ENCODE measurements at regions not wholly inside any gene's neighbourhood (a gene's known extent, or its start where the extent isn't known, plus 50 kb on each side); places are given as distances from the start of the nearest gene placed in this dataset.
"Not testable (repeated sequence)": the region's sequence is repeated elsewhere in the genome, so short reads cannot be mapped to it uniquely, and the experiment has no call there.

DNA sequence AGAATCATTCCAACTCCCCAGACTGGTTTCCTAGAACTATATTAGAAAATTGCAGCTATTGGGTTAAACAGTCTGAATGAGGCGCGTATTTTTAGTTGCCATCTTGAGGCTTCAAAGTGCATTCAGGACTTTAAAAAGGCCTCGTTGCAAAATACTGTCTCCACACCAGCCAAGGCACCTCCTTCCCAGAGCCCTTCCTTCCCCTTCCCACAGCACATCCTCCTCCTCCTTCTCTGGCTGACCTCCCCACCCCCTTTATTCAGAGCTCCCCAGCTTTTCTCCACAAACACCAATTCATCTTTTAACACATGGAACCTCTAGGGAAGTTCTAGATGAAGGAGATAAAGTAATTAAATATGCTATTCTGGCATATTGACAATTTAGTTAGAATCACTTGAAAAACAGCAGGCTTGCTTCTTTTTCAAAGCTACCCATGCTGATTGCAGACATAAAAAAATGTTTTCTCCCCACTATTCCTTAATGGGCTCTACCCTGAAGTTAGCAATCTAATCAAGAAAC lies 90.3 kb downstream of the RTP5 start:
- DNase-seq: no peak

DNA sequence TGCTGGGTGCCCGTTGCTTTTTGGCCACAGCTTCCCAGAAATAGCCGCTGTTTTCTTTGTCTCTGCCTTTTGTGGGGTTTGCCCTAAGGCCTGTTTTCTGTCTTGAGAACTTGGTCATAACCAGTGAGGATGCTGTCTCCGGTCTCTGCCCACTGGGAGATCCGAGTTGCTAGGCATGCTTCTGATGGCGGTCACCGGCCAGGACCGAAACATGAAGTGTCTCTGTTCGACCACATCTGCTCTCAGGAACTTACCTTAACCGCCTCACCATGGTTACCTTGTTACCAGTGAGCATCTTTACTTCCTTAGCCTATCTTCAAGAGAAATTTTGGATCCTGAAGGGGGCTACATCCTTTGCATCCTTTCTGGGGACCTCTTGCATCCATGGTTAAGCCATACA lies 91.9 kb downstream of the RTP5 start:
- no peak for DNase-seq

DNA sequence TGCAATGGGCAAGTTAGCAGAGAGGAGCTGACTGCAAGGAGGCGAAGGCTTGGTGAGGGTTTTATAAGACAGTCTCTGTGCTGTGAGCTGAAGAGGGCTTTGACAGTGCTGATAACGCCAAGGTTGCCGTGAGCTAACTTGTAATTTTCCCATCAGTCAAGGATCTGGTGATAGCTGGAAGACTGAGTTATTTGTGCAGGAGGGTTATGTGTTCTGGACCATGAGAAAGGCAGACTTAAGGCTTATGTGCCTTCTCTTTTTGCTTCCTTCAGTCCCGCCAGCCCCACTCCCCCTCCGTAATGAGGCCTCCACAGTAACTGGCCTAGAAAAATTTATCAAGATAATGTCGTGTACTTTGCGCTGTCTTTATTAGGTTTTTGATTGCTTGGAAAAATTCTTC lies 94.6 kb downstream of the RTP5 start:
- no peak for DNase-seq

DNA sequence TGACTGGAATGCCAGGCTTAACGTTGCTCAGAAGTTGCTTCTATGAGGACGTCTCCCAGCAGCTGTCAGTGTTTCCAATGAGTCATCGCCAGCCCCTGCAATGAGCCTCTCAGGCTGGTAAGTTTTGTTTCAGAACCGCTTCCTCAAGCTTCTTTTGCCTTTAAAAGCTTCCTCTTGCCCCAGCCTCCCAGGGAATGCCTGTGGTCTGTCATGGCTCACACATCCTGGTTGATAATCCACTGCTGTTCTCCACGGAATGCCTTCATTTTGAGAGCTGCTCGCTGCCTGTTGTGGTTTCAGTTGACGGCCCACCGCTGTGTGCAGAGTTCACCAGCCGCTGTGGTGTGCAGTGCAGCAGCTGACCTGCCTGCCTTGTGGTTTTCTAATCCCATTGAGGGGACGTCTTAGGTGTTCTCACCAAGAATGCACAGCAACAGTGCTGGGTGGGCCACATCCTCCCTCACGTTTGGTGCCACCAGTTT lies 96.4 kb downstream of the RTP5 start:
- DNase-seq: no peak

DNA sequence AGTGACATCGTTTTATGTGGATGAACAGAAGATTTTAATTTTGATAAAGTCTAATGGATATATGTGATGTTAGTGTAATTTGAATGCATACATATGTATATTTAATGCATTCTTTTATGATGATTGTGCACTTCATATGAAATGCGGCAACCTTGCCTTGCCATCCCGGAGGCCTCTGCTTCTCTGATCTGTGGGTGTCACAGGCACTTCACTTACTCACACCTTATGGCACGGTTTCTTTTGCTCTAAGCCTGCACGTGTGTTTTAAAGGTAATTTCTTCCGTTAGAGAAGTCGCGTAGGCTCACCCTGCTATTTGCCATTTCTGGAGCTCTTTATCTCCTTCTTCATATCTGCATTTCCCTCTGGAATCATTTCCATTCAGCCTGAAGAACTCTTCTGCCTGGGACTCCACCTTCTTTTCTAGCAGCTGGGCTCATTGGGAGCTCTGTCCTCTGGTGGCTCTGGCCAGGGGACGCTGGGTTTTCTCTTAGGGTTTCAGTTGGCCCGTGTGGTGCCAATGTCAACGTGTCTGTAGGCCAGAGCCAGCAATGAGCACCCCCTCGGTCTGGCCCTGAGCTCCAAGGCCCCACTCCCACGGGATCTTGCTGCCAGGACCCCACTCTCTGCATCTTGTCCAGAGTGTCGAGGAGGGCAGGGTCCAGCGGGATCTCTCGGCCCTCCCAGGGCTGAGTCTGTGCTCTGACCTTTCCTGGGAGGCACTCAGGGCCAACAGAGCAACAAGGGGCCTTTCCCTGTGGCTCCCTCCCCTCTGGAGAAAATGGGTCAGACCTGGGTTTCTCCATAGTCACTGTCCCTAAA lies 97.3 kb downstream of the RTP5 start:
- no peak for DNase-seq

DNA sequence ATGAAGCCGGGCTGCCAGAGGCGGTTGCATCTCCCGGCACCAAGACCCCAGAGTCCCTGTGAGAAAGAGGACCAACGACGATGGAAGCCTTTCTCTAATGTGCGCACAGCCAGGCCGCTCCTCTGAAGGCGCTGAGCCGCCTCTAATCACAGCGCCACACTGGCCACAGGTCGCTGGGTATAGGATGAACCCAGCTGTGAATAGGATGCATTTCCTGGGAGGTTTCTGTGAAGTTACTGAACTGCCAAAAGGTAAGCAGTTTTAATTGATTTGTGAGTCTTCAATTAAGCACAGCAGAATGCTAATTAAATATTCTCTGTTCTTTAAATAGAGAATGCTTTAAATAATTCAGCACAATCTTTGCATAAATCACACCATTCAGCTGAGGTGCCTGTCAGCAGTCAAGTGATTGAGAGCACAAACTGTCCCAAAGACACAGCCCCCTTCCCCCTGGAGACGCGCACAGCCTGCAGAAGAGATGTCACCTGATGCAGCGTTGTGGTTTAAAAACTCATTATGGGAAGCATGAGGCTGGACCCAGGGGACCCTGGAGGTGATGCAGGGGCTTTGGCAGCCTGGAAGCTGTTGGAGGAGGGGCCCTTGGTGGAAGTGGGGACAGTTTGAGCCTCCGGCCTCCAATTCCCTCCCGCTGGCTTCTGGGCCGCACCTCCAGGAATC lies 98.1 kb downstream of the RTP5 start:
- DNase-seq: no peak

DNA sequence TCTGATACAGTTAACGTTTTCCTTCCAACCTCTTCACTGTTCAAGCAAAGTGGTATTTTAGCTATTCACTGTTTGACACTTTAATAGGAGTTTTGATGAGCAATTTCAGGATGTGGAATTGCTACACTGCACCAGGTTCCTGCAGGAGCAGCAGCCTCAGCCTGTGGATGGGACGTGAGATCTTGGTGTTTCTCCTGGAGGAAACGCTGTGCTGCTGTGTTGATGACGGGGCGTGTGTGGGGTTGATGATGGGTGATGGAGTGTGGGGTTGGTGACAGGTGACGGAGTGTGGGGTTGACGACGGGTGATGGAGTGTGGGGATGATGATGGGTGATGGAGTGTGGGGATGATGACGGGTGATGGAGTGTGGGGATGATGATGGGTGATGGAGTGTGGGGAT lies 98.9 kb downstream of the RTP5 start:
- no peak for DNase-seq

DNA sequence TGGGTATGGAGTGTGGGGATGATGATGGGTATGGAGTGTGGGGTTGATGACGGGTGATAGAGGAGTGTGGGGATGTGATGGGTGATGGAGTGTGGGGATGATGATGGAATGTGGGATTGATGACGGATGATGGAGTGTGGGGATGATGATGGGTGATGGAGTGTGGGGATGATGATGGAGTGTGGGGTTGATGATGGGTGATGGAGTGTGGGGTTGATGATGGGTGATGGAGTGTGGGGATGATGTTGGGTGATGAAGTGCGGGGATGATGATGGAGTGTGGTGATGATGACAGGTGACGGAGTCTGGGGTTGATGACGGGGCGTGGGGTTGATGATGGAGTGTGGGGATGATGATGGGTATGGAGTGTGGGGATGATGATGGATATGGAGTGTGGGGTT lies 99.7 kb downstream of the RTP5 start:
- DNase-seq: not testable (repeated sequence)

DNA sequence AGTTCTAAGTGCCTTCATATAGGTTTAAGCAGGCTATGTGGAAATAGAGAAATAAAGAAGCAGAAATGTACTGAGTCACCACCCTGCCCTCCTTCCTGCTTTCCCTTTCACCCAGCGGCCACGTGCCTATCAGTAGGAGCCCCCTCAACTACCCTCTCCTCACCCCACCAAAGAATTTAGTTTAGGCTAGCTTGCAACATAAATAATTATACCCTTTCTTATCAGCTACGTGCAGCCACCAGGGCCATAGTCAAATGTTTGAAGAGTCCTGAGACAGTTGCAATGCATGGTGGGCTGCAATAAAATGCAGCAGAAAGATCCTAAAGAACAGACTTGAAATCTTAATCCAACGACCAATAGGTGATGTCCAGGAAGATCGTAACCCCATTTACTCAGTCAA lies 101.2 kb downstream of the RTP5 start:
- no peak for DNase-seq

DNA sequence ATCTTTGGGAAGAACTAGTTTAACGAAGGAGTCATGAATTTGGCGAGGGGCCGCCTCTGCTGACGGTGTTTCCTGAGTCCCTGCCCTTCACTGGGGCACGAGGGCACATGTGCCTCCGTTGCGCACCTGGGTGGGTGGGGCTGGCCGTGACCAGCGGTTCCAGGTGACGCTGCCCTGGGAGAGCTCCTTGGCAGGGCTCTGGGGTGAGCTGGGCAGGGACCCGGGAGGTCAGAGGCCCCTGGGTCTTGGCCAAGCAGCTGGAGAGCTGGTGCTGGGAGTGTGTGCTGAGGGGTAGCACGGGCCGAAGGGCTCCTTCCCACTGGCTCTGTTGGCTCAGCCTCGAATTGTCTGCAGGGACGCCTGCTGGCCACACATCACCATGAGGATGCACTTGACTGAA lies 104.6 kb downstream of the RTP5 start:
- DNase-seq: no peak

DNA sequence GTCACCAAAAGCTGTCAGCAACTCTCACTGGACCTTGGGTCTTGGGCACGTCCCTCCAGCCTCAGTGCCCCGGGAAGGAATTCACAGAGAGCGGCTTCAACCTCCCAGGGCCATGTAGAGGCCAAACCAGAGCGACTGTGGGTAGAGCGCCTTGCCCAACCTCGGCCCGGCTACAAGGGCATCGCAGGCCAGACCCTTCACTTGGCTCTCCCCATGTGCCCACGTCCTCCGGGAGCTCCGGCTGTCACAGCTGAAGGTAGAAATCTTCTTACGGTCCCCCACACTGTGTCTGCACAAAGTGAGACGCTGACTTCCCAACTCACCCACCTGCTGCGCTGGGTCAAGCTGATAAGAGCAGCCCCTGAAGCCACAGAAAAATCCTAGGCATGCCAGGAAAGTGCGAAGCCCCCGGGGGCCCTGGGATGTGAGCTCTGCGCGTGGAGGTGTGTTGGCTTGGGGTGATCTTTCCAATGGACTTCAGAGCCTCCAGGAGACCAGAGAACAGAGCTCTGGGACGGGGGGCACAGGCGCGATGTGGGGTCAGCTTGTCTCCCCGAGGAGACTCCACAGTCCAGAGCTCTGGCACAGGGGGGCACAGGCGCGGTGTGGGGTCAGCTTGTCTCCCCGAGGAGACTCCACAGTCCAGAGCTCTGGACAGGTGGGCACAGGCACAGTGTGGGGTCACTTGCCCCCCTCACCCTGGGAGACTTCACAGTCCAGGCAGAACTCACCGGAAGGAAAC lies 105.5 kb downstream of the RTP5 start:
- DNase-seq: no peak

DNA sequence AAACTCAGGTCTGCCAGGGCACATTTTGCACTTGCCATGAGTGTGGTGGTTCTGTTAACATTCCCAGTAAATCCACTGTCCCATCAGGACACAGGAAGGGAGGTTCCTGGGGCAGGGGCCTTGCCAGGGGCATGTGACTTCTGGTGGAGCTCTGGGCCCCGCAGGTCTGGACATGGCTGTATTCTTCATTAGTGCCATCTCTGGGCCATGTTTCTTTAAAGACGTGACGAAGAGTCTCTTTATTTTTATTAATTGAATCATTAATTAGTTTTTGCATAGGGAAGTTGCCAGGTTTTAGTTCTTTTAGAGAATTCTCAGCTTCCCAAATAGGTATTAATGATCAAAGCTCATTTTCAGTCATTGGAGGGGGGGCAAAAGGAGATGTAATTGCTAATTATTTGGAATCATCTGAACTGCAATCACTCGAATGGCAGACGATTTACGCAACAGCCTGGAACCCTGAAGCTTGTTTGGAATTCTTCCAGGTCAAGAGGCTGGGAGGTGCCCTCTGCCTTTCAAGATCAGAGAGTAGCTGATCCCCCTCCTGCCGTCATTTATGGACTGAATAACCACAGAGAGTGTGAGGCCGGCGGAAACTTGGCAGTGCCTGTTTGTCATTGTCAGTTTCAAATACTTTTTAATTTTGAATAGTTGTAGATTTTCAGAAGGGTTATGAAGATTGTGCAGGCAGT lies 106.2 kb downstream of the RTP5 start:
- DNase-seq: no peak

DNA sequence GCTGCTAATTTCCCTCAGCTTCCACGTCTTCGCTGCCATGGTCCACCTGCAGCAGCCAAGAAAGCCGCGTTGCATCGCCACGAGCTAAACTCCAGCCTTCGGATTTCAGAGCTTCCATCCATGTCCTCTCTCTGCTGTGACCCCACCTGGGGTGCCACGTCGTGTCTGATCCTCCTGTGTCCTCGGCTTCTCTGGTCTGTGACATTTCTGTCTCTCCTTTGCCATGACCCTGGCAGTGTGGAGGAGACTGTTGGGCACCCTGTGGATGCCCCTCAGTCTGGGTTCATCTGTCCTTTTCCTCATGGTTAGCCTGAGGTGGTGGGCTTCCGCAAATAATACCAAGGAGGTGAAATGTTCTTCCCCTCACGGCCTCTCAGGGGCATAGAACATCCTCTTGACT lies 106.8 kb downstream of the RTP5 start:
- DNase-seq: no peak

DNA sequence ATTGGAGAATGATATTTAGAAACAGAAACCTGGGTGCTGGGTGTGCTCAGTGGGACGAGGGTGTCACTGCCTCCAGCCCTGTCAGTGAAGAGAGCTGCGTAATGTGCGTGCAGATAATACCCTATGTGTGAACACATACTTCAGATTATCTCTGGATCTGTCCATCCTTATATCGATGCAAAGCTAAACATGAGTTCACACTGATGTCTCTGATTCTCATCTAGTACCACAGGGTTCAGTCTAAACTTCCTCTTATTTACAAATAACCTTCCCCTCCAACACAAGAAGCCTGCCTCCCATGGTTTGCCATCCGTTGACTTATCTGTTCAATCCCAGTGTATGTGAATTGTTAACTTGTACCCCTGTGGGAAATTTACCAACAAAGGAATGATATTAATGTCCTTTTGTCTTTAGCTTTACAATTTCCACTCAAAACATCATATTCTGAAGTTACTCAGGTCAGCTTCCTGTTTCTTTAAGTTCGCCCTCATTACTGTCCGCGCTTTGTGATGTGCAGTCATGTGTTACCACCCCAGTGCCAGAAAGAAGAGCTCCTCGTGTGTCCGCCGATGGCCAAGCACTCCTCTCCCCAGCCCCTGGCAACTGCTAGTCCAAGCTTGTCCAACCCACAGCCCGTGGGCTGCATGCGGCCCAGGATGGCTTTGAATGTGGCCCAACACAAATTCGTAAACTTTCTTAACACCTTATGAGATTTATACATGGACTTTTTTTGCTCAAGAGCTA lies 108.2 kb downstream of the RTP5 start:
- DNase-seq: no peak

DNA sequence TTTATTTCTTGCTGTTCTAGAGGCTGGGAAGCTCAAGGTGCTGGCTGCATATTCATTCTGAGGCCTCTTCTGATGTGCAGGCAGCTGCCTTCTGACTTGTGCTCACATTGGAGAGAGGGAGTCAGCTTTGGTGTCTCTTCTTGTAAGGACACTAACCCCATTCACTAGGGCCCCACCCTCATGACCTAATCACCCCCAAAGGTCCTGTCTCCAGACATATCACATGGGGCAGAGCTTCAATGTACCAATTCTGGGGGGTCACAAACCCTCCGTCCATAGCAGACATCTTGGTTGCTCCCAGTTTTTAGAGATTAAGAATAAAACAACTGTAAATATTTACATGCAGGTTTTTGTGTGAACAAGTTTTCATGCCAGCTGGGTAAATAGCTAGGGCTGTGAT lies 109.1 kb downstream of the RTP5 start:
- DNase-seq: no peak

DNA sequence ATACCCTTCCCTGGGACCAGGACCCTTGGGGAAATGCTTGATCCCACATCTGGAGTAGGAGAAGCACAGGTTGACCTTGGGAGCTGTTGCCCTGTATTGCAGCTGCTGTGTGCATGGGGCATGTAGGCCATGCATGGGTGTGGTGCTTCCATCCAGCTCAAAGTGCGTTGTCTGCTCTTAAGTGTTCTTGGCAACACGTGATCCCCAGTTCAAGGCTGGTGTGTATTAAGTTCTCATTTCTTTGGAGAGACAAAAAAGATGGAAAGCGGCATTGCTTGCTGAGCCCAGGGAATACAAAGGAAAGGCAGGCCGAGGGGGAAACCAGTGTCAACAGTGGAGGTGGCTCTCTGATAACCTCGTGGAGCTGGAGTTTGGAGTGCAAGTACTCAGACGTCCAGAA lies 110.7 kb downstream of the RTP5 start:
- no peak for DNase-seq

DNA sequence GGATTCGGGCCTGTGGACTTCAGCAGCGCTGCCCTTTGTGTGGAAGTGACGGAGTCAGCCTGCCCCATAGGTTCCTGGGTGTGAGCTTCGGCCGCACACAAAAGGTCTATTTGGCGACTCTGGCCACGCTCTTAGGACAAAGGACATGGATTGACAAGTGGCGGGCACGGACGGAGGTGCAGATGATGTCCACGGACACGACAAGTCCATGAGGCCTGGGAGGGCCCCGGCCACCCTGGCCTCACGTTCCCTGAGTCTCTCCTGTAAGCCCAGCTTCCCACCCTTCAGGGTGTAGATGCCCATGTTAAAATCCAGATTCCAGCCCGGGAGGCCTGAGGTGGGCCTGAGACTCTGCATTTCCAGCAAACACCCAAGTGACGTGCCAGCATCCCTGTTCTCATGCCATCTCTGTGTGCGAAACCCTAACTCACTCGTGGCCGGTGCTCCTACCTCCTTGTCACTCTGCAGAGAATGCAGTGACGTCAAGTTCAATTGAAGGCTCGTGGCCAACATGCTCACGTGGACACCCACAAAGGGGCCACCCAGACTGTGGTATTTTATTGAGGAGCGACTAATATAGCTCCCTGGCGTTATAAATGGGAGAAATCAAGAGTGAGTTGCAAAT lies 111.7 kb downstream of the RTP5 start:
- DNase-seq: no peak

DNA sequence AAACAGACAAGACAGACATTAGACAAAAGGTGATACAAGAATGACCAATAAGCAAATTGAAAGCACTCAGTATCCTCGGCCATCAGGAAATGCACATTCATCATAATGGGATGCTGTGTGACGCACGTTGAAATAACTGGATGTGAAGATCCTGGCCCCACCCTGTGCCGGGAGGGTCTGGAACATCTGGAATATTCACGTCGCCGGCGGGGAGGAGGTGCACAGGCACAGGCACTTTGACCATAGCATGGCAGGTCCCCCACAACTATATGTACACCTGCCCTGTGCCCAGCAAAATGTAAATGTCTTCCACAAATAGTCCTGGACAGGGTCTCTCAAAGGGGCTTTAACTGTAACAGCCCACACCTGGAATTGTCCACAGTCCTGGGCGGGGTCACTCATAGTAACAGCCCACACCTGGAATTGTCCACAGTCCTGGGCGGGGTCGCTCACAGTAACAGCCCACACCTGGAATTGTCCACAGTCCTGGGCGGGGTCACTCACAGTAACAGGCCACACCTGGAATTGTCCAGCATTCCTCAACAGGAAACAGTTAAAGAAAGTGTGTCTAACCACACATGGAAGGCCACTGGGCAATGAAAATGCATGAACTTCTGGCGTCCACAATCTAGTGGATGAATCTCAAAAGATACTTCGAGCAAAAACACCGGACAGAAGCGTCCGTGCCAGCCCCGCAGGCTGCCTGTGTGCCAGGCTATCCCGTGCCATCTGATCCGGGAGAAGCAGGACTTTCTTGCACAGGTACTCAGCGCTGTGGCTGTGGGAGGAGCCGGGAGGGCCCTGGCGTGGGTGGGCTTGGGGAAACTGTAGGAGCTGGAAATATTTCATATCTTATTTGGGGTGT lies 113.4 kb downstream of the RTP5 start:
- DNase-seq: no peak

DNA sequence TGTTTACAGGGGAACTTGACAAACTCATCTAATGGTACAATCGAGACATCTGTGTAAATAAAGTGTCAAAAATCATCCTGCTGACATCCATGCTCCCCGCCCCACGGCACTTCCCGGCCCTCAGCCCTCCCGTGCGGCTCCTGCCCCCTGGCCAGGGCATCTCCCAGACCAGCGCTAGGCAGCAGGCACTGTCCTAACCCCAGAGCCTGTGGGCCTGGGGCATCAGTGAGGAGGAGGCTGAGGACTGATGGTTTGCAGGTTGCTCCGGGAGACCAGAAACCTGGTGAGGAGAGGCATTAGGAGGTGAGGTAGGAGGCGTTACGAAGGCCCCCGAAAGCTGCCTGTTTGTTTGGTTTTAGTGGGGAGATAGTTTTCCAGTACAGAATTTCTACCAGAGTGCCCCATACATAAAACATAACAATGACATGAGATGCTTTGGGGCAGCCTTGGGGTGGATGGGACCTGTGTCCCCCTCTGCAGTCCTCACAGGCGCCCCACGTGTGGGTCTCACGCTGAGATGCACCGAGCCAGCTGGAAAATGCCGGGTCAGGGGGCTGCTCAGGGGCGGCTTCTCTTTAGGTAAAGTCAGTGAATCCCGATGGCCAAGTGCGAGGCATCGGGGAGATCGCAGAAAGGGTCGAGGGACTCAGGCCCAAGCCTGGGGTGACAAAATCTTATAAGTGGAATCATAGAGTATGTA lies 114.2 kb downstream of the RTP5 start:
- DNase-seq: no peak

DNA sequence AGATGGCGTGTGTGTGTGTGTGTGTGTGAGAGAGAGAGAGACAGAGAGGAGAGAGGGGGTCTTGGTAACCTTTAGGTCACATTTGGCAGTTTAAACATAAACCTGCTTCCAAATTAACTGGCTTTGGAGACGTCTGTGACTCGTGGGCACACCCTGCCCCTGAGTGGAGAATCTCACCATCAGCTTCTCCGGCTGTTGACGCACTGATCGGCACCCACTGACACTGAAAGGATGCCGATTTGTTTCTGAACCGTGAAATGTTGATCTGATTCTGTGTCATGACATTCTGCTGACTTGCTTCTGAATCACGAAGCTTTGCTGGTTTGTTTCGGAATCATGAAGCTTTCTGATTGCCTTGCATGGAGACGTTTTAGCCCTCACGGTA lies 114.7 kb downstream of the RTP5 start:
- DNase-seq: no peak

Data from NCI-H1092 (cell line).